CD4-positive, alpha-beta T cell treated with Interleukin-15 for 4 hours (primary cell): ENCODE measurements at regions not wholly inside any gene's neighbourhood (a gene's known extent, or its start where the extent isn't known, plus 50 kb on each side); places are given as distances from the start of the nearest gene placed in this dataset.
"Not testable (repeated sequence)": the region's sequence is repeated elsewhere in the genome, so short reads cannot be mapped to it uniquely, and the experiment has no call there.

ENCODE experiments used
- DNase-seq: peaks from one replicate; pipeline ENCODE4 v3.0.0-alpha.2; 2020; ENCODE audit warnings: low spot score

GRCh38 chrX:55813150-55813549 is 95.6 kb downstream of the RRAGB start:
- DNase-seq = no peak

DNA sequence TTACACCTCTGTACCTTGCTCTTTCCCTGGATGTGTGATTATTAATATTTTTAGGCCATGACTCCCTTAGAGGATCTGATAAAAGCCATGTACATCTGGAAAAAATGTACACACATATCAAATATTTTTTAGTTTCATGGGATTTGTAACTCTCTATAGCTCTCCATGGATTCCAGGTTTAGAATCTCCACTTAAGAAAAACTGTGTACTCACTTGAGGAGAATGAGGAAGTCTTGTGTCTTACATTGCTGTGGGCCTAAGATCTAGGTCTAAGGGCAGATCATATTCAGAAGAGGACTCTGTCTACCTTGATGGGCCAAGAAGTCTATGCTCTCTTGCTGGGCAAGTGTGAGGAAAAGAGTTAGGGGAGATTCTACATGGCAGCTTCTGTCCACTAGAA is 98.0 kb downstream of the RRAGB start:
- no peak for DNase-seq

DNA sequence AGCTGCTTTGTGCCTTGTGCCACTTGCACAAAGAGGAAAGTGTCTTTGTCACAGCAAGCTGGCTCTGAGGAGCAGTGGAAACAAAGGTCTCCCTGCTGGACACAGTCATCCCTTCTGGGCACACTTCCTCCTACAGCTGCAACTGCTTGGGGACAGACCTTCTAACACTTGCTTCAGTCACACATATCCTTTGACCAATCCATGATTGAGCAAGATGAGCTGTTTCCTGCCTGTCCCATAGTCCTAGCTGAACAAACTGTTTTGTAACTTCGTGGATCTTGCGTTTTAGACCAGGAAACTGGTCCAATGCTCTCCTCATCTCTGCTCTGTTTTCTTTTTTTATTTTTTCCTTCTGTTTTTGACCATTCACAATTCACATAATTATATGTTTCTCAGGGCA is 98.5 kb downstream of the RRAGB start:
- no peak for DNase-seq

- no peak for DNase-seq
Measured at GRCh38 chrX:55818673-55819375, 101.3 kb downstream of the RRAGB start.

- DNase-seq = no peak
Measured at GRCh38 chrX:55839485-55839884, 121.9 kb downstream of the RRAGB start.

DNA sequence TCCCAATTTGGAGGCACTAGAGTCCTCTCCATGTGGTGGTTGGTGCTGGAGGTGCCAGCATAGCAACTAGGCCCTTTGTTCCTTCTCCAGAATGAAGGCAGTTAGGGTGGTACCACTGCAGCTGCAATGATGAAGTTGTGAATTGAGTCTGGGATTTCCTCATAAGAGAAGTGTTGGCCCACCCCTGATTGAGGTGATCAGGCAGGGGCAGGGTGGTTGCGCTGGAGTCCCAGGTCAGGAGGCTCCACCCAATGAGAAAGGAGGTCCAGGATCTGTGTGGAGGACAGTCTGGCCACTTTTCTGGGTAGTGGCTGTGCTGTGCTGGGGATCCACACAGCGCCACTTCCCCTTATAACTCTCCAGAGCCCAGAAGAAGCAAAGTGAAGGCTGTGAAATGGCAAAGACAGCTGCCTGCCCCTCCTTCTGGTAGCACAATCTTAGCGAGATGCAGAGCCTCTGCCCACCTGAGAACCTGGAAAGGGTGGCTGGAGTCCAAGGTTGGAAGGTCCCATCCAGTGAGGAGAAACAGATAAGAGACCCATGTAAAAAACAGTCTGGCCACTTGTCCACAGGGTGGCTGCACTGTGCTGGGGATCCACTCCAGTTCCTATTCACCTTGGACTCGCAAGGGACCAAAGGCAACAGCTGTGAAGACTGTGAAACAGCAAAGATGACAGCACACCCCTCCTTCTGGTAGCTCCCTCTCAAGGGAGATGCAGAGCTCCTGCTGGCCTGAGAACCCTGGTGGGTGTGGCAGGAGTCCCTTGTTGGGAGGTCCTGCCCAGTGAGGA is 124.6 kb downstream of the RRAGB start:
- no peak for DNase-seq

GRCh38 chrX:55866779-55867178 is 149.2 kb downstream of the RRAGB start:
- not testable (repeated sequence) for DNase-seq

DNA sequence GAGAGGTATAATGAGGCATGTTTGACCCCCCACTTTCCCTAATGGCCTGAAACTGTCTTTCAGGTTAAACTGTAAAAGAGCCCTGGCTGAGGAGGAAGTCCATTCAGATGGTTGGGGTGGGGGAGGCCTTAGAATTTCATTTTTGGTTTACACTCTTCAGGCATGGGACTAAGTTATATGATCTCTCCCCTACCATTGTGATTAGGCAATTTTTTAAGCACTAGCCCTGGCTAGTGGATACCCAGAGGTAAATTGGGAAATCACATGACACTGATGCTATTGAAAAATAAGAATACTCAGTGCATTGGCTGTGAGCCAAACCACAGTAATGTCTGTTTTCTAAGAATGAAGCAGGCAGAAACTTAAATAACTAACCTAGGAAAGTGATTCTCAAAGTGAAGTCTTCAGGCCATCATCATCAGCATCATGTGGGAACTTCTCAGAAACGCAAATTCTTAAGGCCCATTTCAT is 149.7 kb downstream of the RRAGB start:
- DNase-seq = peak; percentile 6

DNA sequence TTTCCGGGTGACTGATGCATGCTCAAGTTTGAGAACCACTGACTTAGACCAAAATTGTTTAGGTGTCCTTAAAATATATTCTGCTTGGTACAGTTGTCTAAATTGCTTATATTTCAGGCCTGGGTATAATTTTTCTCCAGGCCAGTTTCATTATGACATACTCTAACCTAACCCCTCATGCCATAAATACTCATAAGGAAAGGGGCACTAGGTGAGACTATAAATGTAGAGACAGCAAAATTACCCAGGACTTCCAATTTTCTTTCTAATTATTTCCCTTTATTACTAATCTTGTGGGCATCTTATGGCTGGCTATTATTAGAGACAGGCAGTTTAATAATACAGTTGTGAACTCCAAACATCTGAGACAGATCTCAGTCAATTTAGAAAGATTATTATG is 150.2 kb downstream of the RRAGB start:
- DNase-seq = no peak

GRCh38 chrX:55874807-55875206 is 157.3 kb downstream of the RRAGB start:
- DNase-seq = no peak

- not testable (repeated sequence) for DNase-seq
Measured at GRCh38 chrX:55883541-55883940, 166.0 kb downstream of the RRAGB start.

GRCh38 chrX:55907968-55908607 is 190.5 kb downstream of the RRAGB start:
- peak; percentile 43 for DNase-seq

DNA sequence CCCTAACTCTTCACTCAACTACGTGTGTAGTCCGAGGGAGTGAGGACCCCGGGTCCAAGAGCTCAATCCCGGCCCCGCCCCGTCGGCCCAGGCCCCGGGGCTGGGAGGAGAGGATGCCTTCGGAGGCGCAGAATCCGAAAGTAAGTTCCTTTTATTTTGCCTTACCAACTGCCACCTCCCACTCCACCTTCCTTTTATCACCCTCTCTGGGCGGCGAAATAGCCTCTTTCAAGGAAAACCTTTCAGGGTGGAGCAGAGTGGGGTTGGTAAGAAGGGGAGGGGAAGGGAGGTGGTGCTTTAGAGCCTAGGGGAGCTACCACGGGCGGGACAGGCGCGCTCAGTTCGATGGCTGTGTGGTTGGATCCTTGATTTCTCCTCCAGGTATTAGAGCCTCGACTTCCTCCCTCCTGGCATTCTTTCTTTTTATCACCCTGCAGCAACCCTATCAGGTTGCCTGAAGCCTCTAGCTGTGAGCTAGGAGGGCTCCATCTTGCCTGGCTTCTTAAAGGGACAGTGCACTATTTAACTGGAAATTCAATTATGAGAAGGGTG is 191.2 kb downstream of the RRAGB start:
- DNase-seq = peak; percentile 3

GRCh38 chrX:55919367-55920221 is 202.0 kb downstream of the RRAGB start:
- no peak for DNase-seq

DNA sequence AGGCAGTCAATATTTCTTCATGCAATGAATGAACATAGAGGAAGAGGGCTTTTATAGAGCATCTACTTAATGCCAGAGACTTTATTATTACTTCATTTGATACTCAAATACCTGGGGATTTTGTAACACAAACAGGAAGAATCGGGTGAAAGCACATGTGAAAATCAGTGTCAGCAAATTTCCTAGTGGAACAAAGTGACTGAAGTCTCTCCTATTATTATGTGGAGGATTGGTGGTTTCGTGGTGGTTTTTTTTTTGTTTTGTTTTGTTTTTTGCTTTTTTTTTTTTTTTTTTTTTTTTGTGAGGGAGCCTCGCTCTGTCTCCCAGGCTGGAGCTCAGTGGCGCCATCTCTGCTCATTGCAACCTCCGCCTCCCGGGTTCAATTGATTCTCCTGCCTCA is 207.0 kb downstream of the RRAGB start:
- DNase-seq = no peak

DNA sequence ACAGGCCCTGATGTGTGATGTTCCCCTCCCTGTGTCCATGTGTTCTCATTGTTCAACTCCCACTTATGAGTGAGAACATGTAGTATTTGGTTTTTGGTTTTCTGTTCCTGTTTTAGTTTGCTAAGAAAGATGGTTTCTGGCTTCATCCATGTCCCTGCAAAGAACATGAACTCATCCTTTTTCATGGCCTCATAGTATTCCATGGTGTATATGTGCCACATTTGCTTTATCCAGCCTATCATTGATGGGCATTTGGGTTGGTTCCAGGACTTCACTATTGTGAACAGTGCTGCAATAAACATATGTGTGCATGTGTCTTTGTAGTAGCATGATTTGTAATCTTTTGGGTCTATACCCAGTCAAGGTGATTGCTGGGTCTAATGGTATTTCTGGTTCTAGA is 211.0 kb downstream of the RRAGB start:
- DNase-seq = not testable (repeated sequence)
